A673 (cell line): ENCODE measurements at regions not wholly inside any gene's neighbourhood (a gene's known extent, or its start where the extent isn't known, plus 50 kb on each side); places are given as distances from the start of the nearest gene placed in this dataset.

ENCODE experiments used
- EZH2 ChIP-seq: fragments of 200-600 bp; sonication (generic); IDR thresholded peaks from 2 replicates; pipeline ENCODE4 v1.6.1; 2017; ENCODE audit warnings: borderline replicate concordance, low read depth, mild to moderate bottlenecking, mixed read lengths, antibody characterized with exemption, low read length; ENCODE audit not compliant: poor library complexity, severe bottlenecking
- TF ChIP-seq, protein P1 (sequence below): fragments of 300-800, 200-600 bp; sonication (generic); conservative IDR thresholded peaks from 2 replicates; pipeline ENCODE4 v1.5.1; 2017; ENCODE audit warnings: low read depth, mild to moderate bottlenecking, antibody characterized with exemption, low read length, moderate library complexity, mixed read lengths

DNA sequence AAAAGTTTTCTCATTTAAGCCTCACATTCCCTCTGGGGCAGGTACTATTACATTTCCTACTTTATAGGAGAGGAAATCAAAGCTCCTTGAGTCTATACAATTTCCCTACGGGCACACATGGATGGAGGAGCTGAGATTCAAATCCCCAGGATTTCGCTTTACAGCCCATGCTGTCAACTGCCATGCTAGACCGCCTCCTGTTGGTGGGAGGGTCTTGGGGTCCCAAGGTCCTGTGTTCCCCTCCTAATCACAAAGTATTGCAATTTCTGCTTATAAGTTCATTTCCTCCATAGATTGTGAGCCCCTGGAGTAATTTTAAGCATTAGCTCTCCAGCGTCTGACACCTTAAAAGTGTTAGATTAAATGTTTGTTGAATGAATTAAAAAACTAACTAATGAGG, 95.9 kb upstream of the SMARCA2 start:
- TF ChIP-seq, protein P1, sequence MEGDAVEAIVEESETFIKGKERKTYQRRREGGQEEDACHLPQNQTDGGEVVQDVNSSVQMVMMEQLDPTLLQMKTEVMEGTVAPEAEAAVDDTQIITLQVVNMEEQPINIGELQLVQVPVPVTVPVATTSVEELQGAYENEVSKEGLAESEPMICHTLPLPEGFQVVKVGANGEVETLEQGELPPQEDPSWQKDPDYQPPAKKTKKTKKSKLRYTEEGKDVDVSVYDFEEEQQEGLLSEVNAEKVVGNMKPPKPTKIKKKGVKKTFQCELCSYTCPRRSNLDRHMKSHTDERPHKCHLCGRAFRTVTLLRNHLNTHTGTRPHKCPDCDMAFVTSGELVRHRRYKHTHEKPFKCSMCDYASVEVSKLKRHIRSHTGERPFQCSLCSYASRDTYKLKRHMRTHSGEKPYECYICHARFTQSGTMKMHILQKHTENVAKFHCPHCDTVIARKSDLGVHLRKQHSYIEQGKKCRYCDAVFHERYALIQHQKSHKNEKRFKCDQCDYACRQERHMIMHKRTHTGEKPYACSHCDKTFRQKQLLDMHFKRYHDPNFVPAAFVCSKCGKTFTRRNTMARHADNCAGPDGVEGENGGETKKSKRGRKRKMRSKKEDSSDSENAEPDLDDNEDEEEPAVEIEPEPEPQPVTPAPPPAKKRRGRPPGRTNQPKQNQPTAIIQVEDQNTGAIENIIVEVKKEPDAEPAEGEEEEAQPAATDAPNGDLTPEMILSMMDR: no peak
- TF ChIP-seq EZH2: no peak
